Lung (tissue), 11 donors: ENCODE measurements at regions not wholly inside any gene's neighbourhood (a gene's known extent, or its start where the extent isn't known, plus 50 kb on each side); places are given as distances from the start of the nearest gene placed in this dataset.

ENCODE experiments used
- ATAC-seq: fragments of 200-7000 bp; cut with Tn5 transposase; one replicate; pipeline ENCODE4 v1.9.1; 2020; ENCODE audit warnings: moderate number of reproducible peaks; ENCODE audit not compliant: insufficient read depth, low FRiP score
- DNase-seq, 3 donors: peaks; one replicate each; pipeline ENCODE4 v3.0.0-alpha.2; 2013 to 2017
- H3K27ac ChIP-seq, 2 donors: one replicate each; pipeline ENCODE4 v1.5.1; 2013; ENCODE audit warnings: mild to moderate bottlenecking in 2 of 2, moderate library complexity in 2 of 2, control low read depth in 1 of 2, inconsistent platforms in 1 of 2, low read depth in 1 of 2, low read length in 1 of 2
- H3K27me3 ChIP-seq, 3 donors: one replicate each; pipeline ENCODE4 v1.5.1; 2013; ENCODE audit warnings: low read length in 2 of 3; ENCODE audit not compliant: control insufficient read depth in 3 of 3, insufficient read depth in 3 of 3
- H3K36me3 ChIP-seq, 4 donors: one replicate each; pipeline ENCODE4 v1.5.1; 2013; ENCODE audit warnings: low read length in 4 of 4, mild to moderate bottlenecking in 1 of 4, moderate library complexity in 1 of 4; ENCODE audit not compliant: control insufficient read depth in 4 of 4, insufficient read depth in 4 of 4
- H3K4me1 ChIP-seq, 5 donors: one replicate each; pipeline ENCODE4 v1.5.1; 2013; ENCODE audit warnings: low read length in 5 of 5, mild to moderate bottlenecking in 2 of 5, moderate library complexity in 1 of 5; ENCODE audit not compliant: control insufficient read depth in 5 of 5, insufficient read depth in 5 of 5
- H3K4me3 ChIP-seq: one replicate; pipeline ENCODE4 v1.5.1; 2013; ENCODE audit warnings: mild to moderate bottlenecking, control low read depth, moderate library complexity
- H3K9ac ChIP-seq, 2 donors: one replicate each; pipeline ENCODE4 v1.5.1; 2013; ENCODE audit warnings: low read length in 2 of 2, control low read depth in 1 of 2; ENCODE audit not compliant: insufficient read depth in 1 of 2
- H3K9me3 ChIP-seq, 4 donors: one replicate each; pipeline ENCODE4 v1.5.1; 2013; ENCODE audit warnings: low read length in 3 of 4, mild to moderate bottlenecking in 1 of 4, moderate library complexity in 1 of 4; ENCODE audit not compliant: control insufficient read depth in 4 of 4, insufficient read depth in 3 of 4
- CTCF ChIP-seq: IDR thresholded peaks from 2 replicates; pipeline ENCODE4 v1.5.1; 2012; ENCODE audit warnings: mild to moderate bottlenecking; ENCODE audit errors: control extremely low read depth, extremely low read depth
- WGBS, 2 donors: extraction: QIAGEN DNeasy Blood & Tissue Kit; methylation state at CpG; one replicate each; pipeline ENCODE4 v1.1.7; 2013; 5-methylcytosine and 5-hydroxymethylcytosine counted together
- donor health status: control.
- donor health status: control.
- donor health status: Bipolar disorder and iron deficiency.
- donor health status: healthy.
- donor health status: DM: yes; HTN: yes; CAD: no.

GRCh38 chr6:747921-748320 is 55.0 kb upstream of the EXOC2 start:
- Histone ChIP-seq H3K9ac (no peak overlapping the region), H3K4me3 (no peak overlapping the region), H3K9me3 (no peaks in the 10 kb centered on the region), H3K4me1 (peaks cover 0 to 10% (median 0%) of the 10 kb centered on the region in 5 donors), H3K36me3 (no peaks in the 10 kb centered on the region), H3K27ac (no peak overlapping the region), H3K27me3 (no peaks in the 10 kb centered on the region)
- WGBS, 2 donors = 77 to 82% methylated on average over 4 of the region's 4 CpGs
- ATAC-seq (no peak), DNase-seq (peak in 1 of 3 donors; percentile 37)
- no peak for TF ChIP-seq CTCF

- WGBS, 2 donors = 60 to 61% methylated on average over 4 of the region's 4 CpGs
- Histone ChIP-seq H3K27ac (no peak overlapping the region), H3K36me3 (no peaks in the 10 kb centered on the region), H3K4me1 (peaks cover 0 to 10% (median 0%) of the 10 kb centered on the region in 5 donors), H3K9ac (no peak overlapping the region), H3K27me3 (no peaks in the 10 kb centered on the region), H3K4me3 (no peak overlapping the region), H3K9me3 (no peaks in the 10 kb centered on the region)
- TF ChIP-seq CTCF = no peak
- peak in 1 of 3 donors; percentile 53 for DNase-seq
- no peak for ATAC-seq
These were observed 54.1 kb upstream of the EXOC2 start for GRCh38 chr6:747028-747427.

- no peak for TF ChIP-seq CTCF
- Histone ChIP-seq H3K9ac (no peak overlapping the region), H3K27ac (no peak overlapping the region), H3K4me3 (no peak overlapping the region), H3K4me1 (peaks cover 0 to 10% (median 0%) of the 10 kb centered on the region in 5 donors), H3K9me3 (no peaks in the 10 kb centered on the region), H3K36me3 (no peaks in the 10 kb centered on the region), H3K27me3 (no peaks in the 10 kb centered on the region)
- 79 to 84% methylated on average over 7 of the region's 7 CpGs for WGBS, 2 donors
- ATAC-seq (no peak), DNase-seq (no peak)
These were observed 51.9 kb upstream of the EXOC2 start for GRCh38 chr6:744666-745353.
